NCI-H146 treated with DMSO at 0.1 percent for 48 hours (cell line): ENCODE measurements at regions not wholly inside any gene's neighbourhood (a gene's known extent, or its start where the extent isn't known, plus 50 kb on each side); places are given as distances from the start of the nearest gene placed in this dataset.

Source experiments
- DNase-seq: peaks from one replicate; lab custom pipeline; 2025; ENCODE audit not compliant: unreplicated experiment; lab: John Stamatoyannopoulos, UW

DNA sequence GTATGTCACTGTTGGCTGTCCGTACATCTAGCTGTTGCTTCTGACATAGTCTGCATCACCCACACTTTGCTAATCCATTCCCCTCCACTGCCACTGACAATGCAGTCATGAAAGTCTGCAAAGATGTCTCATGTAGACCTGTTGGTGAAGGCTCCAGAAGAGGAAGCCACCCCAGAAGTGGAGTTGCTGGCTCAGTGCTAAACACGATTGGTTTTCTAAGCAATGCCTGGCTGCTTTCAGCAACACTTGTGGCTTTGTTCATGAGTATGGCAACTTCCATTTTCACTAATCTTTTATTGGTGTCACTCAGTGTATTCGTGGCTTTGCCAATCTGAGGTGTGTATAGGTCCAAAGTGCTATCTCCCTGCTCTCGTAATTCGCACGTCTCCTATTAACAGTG lies 288.1 kb downstream of the GADD45G start:
- no peak for DNase-seq

DNA sequence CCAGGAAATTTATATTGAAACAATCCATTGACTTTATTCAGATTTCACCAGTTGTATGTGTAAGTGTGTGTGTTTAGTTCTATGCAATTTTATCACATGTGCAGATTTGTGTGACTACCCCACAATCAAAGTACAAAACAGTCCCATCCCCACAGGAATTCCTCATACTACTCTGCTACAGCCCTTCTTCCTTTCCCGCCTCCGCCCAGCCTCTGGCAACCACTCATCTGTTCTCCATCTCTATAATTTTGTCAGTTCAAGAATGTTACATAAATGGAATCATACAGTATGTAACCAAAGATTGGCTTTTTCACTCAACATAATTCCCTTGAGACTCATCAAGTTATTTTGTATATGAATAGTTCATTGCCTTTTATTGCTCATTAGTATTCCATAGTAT lies 289.1 kb downstream of the GADD45G start:
- no peak for DNase-seq

DNA sequence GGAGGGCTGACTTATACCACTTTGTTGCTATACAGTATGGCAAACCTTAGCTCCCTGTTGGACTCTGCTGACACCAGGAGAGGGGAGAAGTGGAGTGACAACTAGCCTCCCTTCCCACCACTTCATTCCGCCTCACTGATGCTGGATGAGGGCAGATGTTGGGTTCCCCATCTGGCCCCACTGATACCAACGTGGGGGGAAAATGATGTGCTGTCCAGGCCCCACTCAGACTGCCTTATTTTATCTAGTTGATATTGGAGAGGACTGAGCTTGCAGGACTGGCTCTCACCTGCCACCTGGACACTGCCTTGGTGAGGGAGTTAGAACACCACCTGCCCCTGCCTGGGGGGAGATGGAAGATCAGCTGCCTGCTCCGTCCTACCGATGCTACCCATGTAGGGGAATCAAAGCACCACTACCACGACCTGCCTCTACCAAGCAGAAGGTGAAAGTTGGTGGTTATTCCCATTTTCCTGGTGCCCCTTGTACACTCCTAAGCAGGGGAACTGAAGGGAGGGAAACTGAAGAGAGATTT lies 292.1 kb downstream of the GADD45G start:
- no peak for DNase-seq

DNA sequence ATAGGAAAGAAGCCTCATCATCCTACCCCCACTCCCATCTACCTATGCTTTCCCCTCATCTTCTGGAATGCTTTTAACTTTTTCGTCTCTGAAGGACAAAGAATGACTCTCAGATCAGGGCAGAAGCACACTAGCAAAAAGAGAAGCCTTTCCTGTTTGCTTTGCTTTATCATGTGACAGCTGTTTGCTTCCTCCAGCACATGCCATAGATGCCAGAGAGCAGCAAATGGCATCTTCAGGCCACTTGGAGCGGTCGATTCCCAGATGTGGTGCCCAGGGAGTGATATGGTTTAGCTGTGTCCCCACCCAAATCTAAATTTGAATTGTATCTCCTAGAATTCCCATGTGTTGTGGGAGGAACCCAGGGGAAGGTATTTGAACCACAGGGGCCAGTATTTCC lies 294.8 kb downstream of the GADD45G start:
- no peak for DNase-seq

DNA sequence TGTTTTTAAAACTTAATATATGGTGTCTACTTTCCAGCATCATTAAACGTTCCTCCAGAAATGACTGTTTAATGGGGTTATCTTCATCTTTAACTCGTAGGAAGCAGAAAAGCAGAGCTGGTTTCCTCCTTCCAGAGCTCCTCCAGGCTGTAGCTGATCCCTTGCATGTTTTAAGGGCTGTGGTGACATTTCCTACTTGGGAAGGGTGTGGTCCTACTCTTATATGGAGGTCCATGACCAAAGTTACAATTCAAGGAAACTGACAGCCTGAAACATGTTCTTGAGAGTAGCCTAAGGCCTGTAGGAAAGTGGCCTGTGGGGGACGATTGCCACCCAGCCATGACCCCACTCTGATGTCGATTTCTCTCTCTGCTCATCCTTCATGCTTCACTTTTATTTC lies 297.1 kb downstream of the GADD45G start:
- no peak for DNase-seq

DNA sequence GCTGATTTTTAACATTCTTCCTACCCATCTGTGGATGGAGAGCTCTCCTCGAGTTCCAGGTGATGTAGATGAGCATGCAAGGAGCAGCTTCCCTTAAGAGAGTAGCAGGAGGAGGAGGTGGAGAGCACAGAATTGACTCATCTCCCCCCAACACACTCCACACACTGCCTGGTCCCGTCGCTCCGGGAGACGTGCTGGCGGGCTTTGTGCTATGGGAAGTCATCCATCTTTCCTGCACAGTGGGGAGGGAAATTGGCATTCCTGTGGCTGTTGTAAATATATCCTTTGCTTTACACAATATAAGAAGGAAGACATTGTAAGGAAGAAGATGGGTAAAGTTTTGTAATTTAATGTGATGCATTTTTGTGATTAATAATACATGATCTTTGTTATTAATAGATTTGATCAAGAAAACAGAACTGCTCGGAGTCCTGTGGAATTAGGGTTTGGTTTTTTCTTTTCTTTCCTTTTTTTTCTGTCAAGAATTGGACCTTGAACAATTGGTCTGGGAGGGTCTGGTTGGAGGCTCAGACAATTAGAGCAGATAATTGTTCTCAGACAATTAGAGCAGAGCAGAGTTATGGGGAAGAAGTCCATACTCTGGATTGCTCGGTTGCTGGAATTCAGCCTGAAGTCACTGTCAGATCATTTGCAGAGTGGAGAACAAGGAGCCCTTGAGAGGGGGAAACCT lies 297.8 kb downstream of the GADD45G start:
- DNase-seq = no peak

DNA sequence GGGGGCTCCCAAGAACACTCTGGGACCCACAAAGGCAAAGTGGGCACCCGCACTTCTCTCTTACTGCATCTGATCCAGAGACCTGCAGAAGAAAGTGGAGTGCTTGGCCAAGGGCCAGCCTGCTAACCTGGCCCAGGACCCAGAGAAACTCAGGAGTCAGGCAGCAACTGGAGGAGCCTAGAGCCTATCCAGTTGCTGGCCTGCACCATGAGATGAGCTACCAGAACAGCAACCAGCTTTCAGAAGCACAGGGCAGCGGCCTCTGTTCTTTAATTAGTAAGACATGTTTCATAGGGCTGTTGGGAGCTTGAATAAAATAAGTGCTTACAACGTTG lies 298.3 kb downstream of the GADD45G start:
- no peak for DNase-seq

DNA sequence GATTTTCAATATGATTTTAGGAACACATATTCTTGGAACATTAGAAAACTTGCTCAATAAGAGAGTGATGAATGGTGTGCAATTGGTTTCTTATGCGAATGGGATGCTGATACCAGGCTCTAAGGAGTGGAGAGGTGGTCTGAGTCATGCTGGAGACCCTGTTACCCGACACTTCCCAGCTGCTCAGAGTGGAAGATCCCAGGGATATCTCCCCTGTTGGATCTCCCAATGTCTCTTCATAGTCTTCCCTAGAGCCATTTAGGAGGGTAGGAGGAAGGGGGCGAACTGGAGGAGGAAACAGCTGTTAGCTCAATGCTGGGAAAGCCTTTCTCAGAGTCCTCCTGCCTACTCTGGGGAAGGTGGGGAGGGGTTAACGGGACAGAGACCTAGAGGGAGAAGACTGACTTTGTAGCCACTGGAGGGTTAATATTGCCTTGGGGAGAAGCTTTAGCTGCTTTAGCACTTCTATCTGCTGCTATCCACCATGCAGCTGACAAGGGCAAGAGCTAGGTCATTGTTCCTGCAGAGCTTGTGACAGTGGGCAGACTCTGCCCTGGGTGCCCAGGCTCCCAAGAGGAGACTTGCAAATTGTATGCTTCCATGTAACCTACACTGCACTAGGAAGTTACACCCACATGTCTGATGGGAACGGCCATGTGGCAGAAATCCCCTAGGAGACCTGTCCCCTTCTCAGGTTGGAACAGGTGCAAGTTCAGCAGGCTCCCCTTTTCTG lies 301.0 kb downstream of the GADD45G start:
- DNase-seq = no peak

DNA sequence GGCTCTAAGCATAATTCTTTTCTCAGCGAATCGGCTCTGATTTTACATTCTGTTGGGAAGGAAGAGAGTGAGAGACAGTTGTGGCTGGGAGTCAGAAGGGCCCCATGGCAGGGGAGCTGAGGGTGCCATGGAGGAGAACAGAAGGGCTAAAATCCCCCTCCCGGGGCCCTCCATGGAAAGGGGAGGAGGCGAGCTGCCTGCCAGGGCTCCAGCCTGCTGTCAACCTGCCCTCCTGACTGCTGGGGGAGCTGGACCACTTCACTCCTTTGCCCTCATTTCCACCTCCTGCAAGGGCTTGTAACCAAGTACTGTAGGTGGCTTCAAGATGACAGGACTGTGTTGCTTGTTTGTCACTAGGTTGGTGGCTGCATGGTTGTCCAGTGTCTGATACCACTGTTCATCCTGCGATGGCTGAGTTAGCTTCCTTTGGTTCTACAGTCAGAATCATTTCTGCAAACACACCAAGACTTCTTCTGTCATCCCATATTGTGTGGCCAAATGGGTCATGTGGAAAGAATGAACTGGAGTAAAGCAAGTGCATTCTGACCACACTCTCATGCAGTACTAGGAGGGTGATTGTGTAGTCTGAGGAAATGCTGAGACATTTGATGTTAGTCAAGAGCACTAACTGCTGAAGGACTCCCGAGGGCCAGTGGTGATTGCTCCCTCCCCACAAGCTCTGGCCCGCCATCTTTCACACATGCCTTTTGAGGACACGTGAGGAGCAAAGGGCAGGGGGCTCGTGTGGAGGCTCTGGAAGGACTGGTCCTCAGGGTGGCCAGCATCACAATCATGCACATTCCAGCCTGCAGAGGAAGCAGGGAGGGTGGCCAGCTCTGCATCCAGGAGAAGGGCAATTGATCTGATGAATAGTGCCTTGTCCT lies 307.2 kb downstream of the GADD45G start:
- DNase-seq = no peak

DNA sequence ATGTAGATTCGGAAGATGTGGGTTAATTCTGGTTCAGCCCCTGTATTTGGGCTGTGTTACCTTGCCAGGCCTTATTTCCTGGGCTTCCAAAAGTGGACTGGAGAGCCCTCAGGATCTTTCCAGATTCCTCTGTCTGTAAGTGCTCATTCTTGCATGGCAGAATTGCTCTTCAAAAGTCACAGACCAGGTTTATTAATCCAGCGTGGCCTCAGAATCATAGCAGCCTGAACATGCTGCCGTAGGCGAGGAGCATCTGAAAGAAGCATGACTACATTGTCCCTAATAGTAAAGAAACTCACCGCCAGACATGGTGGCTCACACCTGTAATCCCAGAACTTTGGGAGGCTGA lies 307.8 kb downstream of the GADD45G start:
- no peak for DNase-seq

DNA sequence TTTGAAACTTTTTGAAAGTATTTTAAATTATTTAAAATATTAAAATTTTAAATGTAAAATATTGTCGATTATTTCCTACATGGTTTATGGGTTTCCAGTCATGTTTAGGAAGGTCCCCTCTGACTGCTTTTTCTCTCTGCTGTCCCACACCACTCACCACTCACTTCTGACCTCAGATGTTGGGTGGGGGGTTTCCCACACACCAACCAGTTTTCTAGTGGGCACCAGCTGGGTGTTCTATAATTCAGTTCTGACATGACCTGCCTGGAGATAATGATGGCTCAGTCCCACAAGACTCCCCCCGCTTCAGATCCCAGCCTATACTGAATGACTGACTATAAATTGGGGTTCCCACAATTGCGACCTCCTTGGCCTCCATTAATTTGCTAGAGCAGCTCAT lies 310.4 kb downstream of the GADD45G start:
- no peak for DNase-seq

DNA sequence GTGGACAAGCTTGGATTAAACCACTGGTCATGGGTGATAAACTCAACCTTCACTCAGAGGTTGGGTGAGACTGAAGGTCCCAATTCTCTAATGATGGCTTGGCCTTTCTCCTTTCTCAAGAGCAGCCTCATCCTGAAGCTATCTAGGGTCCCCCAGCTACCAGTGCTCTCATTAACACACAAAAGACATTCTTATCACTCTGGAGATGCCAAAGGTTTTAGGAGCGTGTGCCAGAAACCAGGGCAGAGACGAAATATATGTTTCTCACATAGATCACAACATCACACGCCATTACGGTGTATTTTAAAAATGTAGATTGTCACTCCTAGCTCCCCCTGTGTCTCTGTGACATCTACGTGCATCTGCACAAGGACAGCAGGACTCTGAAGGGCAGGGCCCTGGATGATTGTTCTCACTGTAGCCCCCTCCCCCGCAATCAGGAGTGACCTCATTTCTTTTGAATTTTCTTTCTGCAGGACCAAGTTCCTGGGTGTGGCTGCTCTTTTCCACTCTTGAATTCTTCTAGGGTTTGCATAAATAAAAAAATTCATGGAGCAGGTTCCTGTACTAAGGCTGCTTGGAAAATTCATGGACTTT lies 311.3 kb downstream of the GADD45G start:
- no peak for DNase-seq

DNA sequence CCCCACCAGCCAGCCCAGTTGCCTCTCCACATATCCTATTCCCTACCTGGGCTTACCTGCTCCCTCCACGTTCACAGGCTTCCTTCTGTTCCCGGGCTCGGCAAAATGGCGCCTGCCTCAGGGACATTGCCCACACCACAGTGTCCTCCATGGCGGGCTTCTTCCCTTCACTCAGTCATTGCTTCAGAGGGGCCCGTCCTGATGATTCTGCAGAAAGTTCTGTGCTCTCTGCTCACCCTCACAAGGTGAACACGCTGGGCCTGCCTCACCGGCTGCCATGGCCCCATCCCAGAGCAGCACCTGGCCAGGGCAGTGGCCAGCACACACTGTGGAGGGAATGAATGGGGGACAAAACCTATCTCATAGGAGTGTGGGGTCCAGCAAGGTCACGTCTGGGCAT lies 313.0 kb downstream of the GADD45G start:
- DNase-seq = no peak

DNA sequence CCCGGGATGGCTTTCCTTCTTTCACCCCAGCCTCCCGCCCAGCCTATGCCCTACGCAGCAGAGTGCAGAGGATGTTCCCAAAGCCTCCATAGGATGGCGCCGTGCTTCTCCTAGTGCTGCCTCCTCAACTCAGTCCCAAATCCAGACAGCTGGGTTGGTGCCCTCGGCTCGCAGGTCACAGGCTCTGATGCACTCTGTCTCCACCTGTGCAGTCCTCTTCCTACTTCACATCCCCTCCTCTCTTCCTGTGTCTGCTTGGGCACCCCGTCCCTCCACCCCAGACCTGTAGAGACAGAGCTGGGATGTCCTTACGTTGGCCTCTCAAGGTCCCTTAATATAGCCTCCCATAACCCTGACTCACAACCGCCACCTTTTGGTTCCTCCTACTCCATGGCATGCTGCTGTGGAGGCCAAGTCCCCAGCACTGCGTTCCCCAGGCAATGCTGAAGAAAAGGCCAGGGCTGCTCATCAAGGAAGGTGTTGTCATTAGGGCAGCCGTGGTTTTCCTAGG lies 314.4 kb downstream of the GADD45G start:
- DNase-seq = peak; percentile 45

DNA sequence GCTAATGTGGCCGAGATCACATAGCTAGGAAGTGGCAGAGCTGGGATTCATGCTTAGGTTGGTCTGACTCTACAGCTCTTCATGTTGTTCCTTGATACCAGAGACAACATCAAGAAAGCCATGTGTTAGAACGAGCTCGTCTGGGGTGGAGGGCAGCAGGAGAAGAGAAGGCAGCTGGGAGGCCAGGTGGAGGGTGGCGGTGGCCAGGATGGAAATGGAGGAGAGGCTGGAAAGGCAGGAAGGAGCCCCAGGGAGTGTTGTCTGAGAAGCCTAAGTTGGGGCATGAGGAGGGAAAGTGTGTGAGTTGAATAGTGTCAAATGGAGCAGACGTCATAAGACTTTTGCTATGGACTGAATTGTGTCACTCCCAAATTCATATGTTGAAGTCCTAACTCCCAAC lies 315.3 kb downstream of the GADD45G start:
- no peak for DNase-seq

DNA sequence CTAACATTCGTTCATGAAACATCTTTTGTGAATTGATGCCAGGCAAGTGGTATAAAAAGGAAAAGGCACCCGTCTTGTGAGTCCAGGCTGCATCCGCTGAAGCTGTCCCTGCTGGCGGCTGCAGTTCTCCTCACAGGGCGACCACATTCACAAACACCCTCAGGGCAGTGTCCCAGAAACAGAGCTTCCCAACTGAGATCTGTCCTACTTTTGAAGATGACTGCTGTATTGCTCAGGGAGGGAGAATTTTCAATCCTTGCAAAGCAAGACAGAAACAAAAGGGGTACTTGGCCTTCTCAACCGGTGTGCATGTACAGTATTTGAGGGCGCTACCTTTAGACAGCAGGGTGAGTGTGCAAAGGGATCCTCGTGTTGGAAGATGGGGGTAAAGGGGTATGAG lies 316.1 kb downstream of the GADD45G start:
- no peak for DNase-seq

DNA sequence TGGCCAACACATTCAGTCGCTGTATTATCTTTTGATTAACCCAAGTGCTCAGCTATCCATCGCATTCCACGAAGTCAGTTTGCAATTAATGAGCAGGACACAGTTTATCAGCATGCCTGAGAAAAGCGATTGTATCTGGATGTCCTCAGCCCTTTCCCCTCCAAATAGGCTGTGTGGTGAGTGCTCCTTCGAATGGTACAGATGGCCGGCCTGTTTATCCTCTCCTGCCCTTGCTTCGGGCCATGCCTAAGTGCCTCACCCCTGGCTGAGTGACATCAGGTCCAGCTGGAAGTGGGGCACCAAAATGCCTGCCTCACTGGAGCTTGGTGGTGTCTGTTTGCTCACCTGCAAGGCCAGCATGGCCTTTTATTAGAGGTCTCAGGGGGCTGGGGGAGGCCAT lies 317.3 kb downstream of the GADD45G start:
- peak; percentile 70 for DNase-seq

DNA sequence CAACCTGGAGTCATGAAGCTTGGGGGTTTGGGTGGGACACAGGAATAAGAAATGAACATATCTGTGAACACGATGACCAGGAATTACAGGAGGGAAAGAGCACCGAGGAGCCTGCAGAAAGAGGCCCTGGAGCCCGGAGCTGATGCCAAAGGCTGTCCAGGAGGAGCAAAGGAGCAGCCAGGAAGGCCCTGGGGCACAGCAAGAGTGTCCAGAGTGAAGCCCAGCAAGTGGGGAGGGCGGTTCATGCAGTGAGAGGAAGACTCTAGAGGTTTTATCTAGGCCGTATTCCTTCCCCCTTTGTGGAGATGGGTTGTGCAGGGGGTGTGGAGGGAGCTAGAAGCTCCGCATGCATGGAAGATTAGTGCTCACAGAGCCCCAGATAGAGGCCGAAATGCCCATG lies 318.4 kb downstream of the GADD45G start:
- DNase-seq = no peak

DNA sequence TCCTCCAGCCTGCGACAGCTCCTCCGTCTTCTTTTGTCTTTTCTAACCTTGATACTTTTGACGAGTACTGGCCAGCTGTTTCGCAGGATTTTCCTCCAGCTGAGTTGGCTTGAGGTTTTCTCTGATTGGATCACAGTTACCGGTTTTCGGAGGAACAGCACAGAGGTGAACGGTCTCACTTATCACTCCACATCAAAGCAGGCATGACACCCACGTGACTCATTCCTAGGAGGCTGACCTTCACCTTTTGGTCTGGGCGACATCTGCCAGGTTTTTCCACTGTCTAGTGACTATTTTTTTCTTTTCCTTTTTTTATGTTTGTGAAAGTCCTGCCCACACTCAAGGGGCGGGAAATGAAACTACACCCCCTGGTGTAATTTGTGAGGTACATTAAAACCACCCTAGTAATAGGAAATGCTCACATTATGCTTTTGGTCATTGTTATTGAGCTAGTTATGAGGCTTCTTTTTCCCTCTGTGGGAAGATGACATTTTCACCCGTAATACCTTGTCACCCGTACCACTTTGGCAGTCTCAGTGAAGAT lies 319.2 kb downstream of the GADD45G start:
- DNase-seq = no peak

DNA sequence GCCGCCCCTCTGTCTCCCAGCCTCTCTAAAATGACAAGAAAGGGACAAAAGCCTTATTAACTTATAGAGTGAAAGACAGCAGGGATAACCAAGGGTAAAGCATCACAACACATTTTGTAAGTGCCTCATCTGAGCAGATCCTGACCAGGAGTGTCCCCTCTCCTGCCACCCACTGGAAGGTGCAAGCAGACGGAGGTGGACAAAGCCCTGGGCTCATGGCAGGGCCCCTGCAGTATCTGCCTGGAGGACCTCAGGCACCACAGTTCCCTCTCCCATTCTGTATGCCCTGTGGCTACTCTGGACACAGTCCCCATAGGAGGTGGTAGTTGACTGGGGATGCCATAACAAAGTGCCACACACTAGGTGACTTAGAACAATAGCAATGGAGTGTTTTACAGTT lies 319.8 kb downstream of the GADD45G start:
- DNase-seq = no peak

DNA sequence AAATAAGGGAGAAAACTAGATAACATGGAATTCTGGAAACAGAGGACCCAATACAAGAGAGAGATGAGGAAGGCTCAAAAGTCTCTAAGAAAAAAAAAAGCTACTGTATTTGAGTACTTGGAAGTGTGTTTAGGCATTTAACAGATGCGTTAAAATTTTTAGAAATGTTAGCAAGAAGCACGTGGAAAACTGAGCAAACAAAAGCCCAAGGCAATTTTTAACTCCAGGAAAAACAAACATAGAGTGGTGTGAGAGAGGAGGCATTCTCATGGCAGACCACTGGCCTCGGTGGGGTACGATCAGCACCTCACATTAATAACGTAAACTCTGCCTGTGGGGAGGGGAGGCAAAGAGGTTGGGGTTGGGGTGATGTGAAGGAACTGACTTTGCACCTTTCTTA lies 321.4 kb downstream of the GADD45G start:
- DNase-seq = no peak
